ENCODE measurements at regions not wholly inside any gene's neighbourhood (a gene's known extent, or its start where the extent isn't known, plus 50 kb on each side); places are given as distances from the start of the nearest gene placed in this dataset.

- TF ChIP-seq JUNB (IDR thresholded peaks at IDR 0.05; ENCODE audit: unreplicated experiment) (no peak), CTCF (conservative IDR thresholded peaks at IDR 0.05; ENCODE audit: low read depth in 2 of 2) (no peak), REST (IDR thresholded peaks at IDR 0.05; ENCODE audit: unreplicated experiment) (no peak), ZNF114 (CRISPR knock-in tag; IDR thresholded peaks at IDR 0.05) (no peak), POLR2AphosphoS5 (IDR thresholded peaks at IDR 0.05; ENCODE audit: low read depth) (no peak), EZH2 (IDR thresholded peaks at IDR 0.05; ENCODE audit: low read depth, unreplicated experiment) (no peak), EZH2phosphoT487 (IDR thresholded peaks at IDR 0.05; ENCODE audit: unreplicated experiment) (no peak), ZNF331 (CRISPR knock-in tag; IDR thresholded peaks at IDR 0.05; ENCODE audit: low read depth) (no peak)
Measured at GRCh38 chr6:169991031-169991390, 239.6 kb downstream of the ERMARD start.

Measured in GM23338 (cell line).